ENCODE measurements at regions not wholly inside any gene's neighbourhood (a gene's known extent, or its start where the extent isn't known, plus 50 kb on each side); places are given as distances from the start of the nearest gene placed in this dataset.

GRCh38 chr21:19275065-19275464 is 871.5 kb upstream of the TMPRSS15 start:
- H3K27me3 ChIP-seq: no peaks in the 10 kb centered on the region
- H3K4me3 ChIP-seq: no peak overlapping the region
- no peak for DNase-seq (ENCODE audit: extremely low spot score)
- H3K36me3 ChIP-seq: no peaks in the 10 kb centered on the region
- H3K27ac ChIP-seq (replicated peaks in 1 of 4): no peak overlapping the region
- H3K4me1 ChIP-seq: no peaks in the 10 kb centered on the region
- intact Hi-C loops (cut with DNase I): no loop called here
- WGBS: 88% methylated on average over 2 of the region's 2 CpGs
- TF ChIP-seq CTCF (IDR thresholded peaks at IDR 0.05): no peak
- TF ChIP-seq EP300 (IDR thresholded peaks at IDR 0.05): no peak
- no peak for TF ChIP-seq POLR2AphosphoS5 (IDR thresholded peaks at IDR 0.05)
- TF ChIP-seq POLR2A (IDR thresholded peaks at IDR 0.05; ENCODE audit: low read depth): no peak
- H3K9me3 ChIP-seq: no peaks in the 10 kb centered on the region

GRCh38 chr21:19276665-19277064 is 873.1 kb upstream of the TMPRSS15 start:
- Histone ChIP-seq H3K4me1 (no peaks in the 10 kb centered on the region), H3K36me3 (no peaks in the 10 kb centered on the region), H3K9me3 (no peaks in the 10 kb centered on the region), H3K27me3 (no peaks in the 10 kb centered on the region), H3K4me3 (no peak overlapping the region), H3K27ac (replicated peaks in 1 of 4) (no peak overlapping the region)
- WGBS: 39% methylated on average over 4 of the region's 4 CpGs
- no peak for DNase-seq (ENCODE audit: extremely low spot score)
- no peak for TF ChIP-seq POLR2AphosphoS5 (IDR thresholded peaks at IDR 0.05)
- no peak for TF ChIP-seq POLR2A (IDR thresholded peaks at IDR 0.05; ENCODE audit: low read depth)
- TF ChIP-seq EP300 (IDR thresholded peaks at IDR 0.05): no peak
- TF ChIP-seq CTCF (IDR thresholded peaks at IDR 0.05): no peak
- intact Hi-C loops (cut with DNase I): no loop called here

GRCh38 chr21:19286876-19287275 is 883.3 kb upstream of the TMPRSS15 start:
- no peaks in the 10 kb centered on the region for H3K9me3 ChIP-seq
- intact Hi-C loops (cut with DNase I): no loop called here
- no peaks in the 10 kb centered on the region for H3K36me3 ChIP-seq
- H3K4me1 ChIP-seq: no peaks in the 10 kb centered on the region
- TF ChIP-seq EP300 (IDR thresholded peaks at IDR 0.05) (no peak), POLR2A (IDR thresholded peaks at IDR 0.05; ENCODE audit: low read depth) (no peak), CTCF (IDR thresholded peaks at IDR 0.05) (no peak), POLR2AphosphoS5 (IDR thresholded peaks at IDR 0.05) (no peak)
- no peak for DNase-seq (ENCODE audit: extremely low spot score)
- H3K27me3 ChIP-seq: no peaks in the 10 kb centered on the region
- H3K4me3 ChIP-seq: no peak overlapping the region
- H3K27ac ChIP-seq (replicated peaks in 1 of 4): no peak overlapping the region
- WGBS: 86% methylated on average over 2 of the region's 2 CpGs

- Histone ChIP-seq H3K9me3 (no peaks in the 10 kb centered on the region), H3K4me1 (no peaks in the 10 kb centered on the region), H3K27me3 (no peaks in the 10 kb centered on the region), H3K4me3 (no peak overlapping the region), H3K36me3 (no peaks in the 10 kb centered on the region), H3K27ac (replicated peaks in 1 of 4) (no peak overlapping the region)
- TF ChIP-seq CTCF (IDR thresholded peaks at IDR 0.05) (no peak), EP300 (IDR thresholded peaks at IDR 0.05) (no peak), POLR2AphosphoS5 (IDR thresholded peaks at IDR 0.05) (no peak), POLR2A (IDR thresholded peaks at IDR 0.05; ENCODE audit: low read depth) (no peak)
- DNase-seq (ENCODE audit: extremely low spot score): no peak
- intact Hi-C loops (cut with DNase I): no loop called here
These were observed 886.7 kb upstream of the TMPRSS15 start for GRCh38 chr21:19290328-19290727.

- no peak for DNase-seq (ENCODE audit: extremely low spot score)
- Histone ChIP-seq H3K27ac (replicated peaks in 1 of 4) (no peak overlapping the region), H3K27me3 (no peaks in the 10 kb centered on the region), H3K36me3 (no peaks in the 10 kb centered on the region), H3K4me3 (no peak overlapping the region), H3K9me3 (no peaks in the 10 kb centered on the region), H3K4me1 (no peaks in the 10 kb centered on the region)
- 68% methylated on average over 1 of the region's 1 CpG for WGBS
- intact Hi-C loops (cut with DNase I): no loop called here
- TF ChIP-seq POLR2AphosphoS5 (IDR thresholded peaks at IDR 0.05) (no peak), EP300 (IDR thresholded peaks at IDR 0.05) (no peak), CTCF (IDR thresholded peaks at IDR 0.05) (no peak)
These were observed 916.7 kb upstream of the TMPRSS15 start for GRCh38 chr21:19320291-19320690.
